SJCRH30 (cell line): ENCODE measurements at regions not wholly inside any gene's neighbourhood (a gene's known extent, or its start where the extent isn't known, plus 50 kb on each side); places are given as distances from the start of the nearest gene placed in this dataset.
"Not testable (repeated sequence)": the region's sequence is repeated elsewhere in the genome, so short reads cannot be mapped to it uniquely, and the experiment has no call there.

Experiments
- DNase-seq, 2 experiments: peaks; one replicate each; pipeline ENCODE4 v3.0.0-alpha.2; 2015 to 2020
- H3K27ac ChIP-seq: fragments of 250-450 bp; sonication (Bioruptor Pico); 2 replicates; pipeline ENCODE4 v1.5.1; 2020; ENCODE audit warnings: mild to moderate bottlenecking, moderate library complexity
- H3K27me3 ChIP-seq: fragments of 250-450 bp; sonication (Bioruptor Pico); 2 replicates; pipeline ENCODE4 v1.5.1; 2020; ENCODE audit warnings: mild to moderate bottlenecking, moderate library complexity
- H3K36me3 ChIP-seq: fragments of 250-450 bp; sonication (Bioruptor Pico); 2 replicates; pipeline ENCODE4 v1.5.1; 2020; ENCODE audit warnings: mild to moderate bottlenecking, moderate library complexity
- H3K4me1 ChIP-seq: fragments of 250-450 bp; sonication (Bioruptor Pico); 2 replicates; pipeline ENCODE4 v1.5.1; 2020; ENCODE audit warnings: mild to moderate bottlenecking, moderate library complexity
- H3K4me3 ChIP-seq: fragments of 250-450 bp; sonication (Bioruptor Pico); 2 replicates; pipeline ENCODE4 v1.5.1; 2020; ENCODE audit warnings: mild to moderate bottlenecking, moderate library complexity
- H3K9me3 ChIP-seq: fragments of 250-450 bp; sonication (Bioruptor Pico); replicated peaks from 2 replicates; pipeline ENCODE4 v1.5.1; 2020; ENCODE audit warnings: mild to moderate bottlenecking, moderate library complexity

- H3K4me3 ChIP-seq: no peak overlapping the region
- no peak overlapping the region for H3K27ac ChIP-seq
- no peaks in the 10 kb centered on the region for H3K36me3 ChIP-seq
- no peaks in the 10 kb centered on the region for H3K9me3 ChIP-seq
- no peaks in the 10 kb centered on the region for H3K4me1 ChIP-seq
- no peaks in the 10 kb centered on the region for H3K27me3 ChIP-seq
- DNase-seq: no peak
Observed at GRCh38 chr1:245023222-245023621, 131.6 kb upstream of the KIF26B start.

GRCh38 chr1:245019910-245020486 lies 134.8 kb upstream of the KIF26B start:
- no peak overlapping the region for H3K27ac ChIP-seq
- H3K4me3 ChIP-seq: no peak overlapping the region
- H3K36me3 ChIP-seq: no peaks in the 10 kb centered on the region
- H3K4me1 ChIP-seq: no peaks in the 10 kb centered on the region
- no peaks in the 10 kb centered on the region for H3K27me3 ChIP-seq
- no peak for DNase-seq
- H3K9me3 ChIP-seq: no peaks in the 10 kb centered on the region

- Histone ChIP-seq H3K4me1 (no peaks in the 10 kb centered on the region), H3K27ac (no peak overlapping the region), H3K36me3 (no peaks in the 10 kb centered on the region), H3K4me3 (no peak overlapping the region), H3K9me3 (no peaks in the 10 kb centered on the region), H3K27me3 (no peaks in the 10 kb centered on the region)
- no peak for DNase-seq
Observed at GRCh38 chr1:245016700-245017099, 138.1 kb upstream of the KIF26B start.

GRCh38 chr1:245015031-245015430 lies 139.8 kb upstream of the KIF26B start:
- no peak for DNase-seq
- H3K27me3 ChIP-seq: no peaks in the 10 kb centered on the region
- H3K4me1 ChIP-seq: no peaks in the 10 kb centered on the region
- no peaks in the 10 kb centered on the region for H3K36me3 ChIP-seq
- no peak overlapping the region for H3K27ac ChIP-seq
- no peak overlapping the region for H3K4me3 ChIP-seq
- no peaks in the 10 kb centered on the region for H3K9me3 ChIP-seq

- H3K9me3 ChIP-seq: no peaks in the 10 kb centered on the region
- H3K4me1 ChIP-seq: no peaks in the 10 kb centered on the region
- no peak for DNase-seq
- H3K4me3 ChIP-seq: no peak overlapping the region
- no peaks in the 10 kb centered on the region for H3K27me3 ChIP-seq
- no peak overlapping the region for H3K27ac ChIP-seq
- H3K36me3 ChIP-seq: no peaks in the 10 kb centered on the region
Observed at GRCh38 chr1:245014247-245015029, 140.3 kb upstream of the KIF26B start.

- Histone ChIP-seq H3K27me3 (no peaks in the 10 kb centered on the region), H3K4me3 (no peak overlapping the region), H3K27ac (no peak overlapping the region), H3K36me3 (no peaks in the 10 kb centered on the region), H3K4me1 (peaks cover 6% of the 10 kb centered on the region; the same call in 1 of the 2 replicates), H3K9me3 (no peaks in the 10 kb centered on the region)
- no peak for DNase-seq
Observed at GRCh38 chr1:245010018-245010614, 144.7 kb upstream of the KIF26B start.

GRCh38 chr1:245008761-245009160 lies 144.4 kb upstream of the HNRNPU start:
- Histone ChIP-seq H3K36me3 (no peaks in the 10 kb centered on the region), H3K4me3 (no peak overlapping the region), H3K27ac (peak overlapping the region; percentile 20; the same call in 1 of the 2 replicates), H3K27me3 (no peaks in the 10 kb centered on the region), H3K9me3 (no peaks in the 10 kb centered on the region), H3K4me1 (peaks cover 6% of the 10 kb centered on the region; the same call in 1 of the 2 replicates)
- peak; percentile 60 to 75 for DNase-seq

- peaks cover 6% of the 10 kb centered on the region; the same call in 1 of the 2 replicates for H3K4me1 ChIP-seq
- H3K4me3 ChIP-seq: no peak overlapping the region
- peak in 1 of 2 experiments; percentile 3 for DNase-seq
- H3K36me3 ChIP-seq: no peaks in the 10 kb centered on the region
- H3K9me3 ChIP-seq: no peaks in the 10 kb centered on the region
- no peak overlapping the region for H3K27ac ChIP-seq
- H3K27me3 ChIP-seq: no peaks in the 10 kb centered on the region
Observed at GRCh38 chr1:245007852-245008251, 143.5 kb upstream of the HNRNPU start.

GRCh38 chr1:245003246-245003645 lies 138.9 kb upstream of the HNRNPU start:
- Histone ChIP-seq H3K27ac (no peak overlapping the region), H3K4me3 (no peak overlapping the region), H3K9me3 (no peaks in the 10 kb centered on the region), H3K4me1 (peaks cover under 1% of the 10 kb centered on the region; the same call in 1 of the 2 replicates), H3K27me3 (no peaks in the 10 kb centered on the region), H3K36me3 (no peaks in the 10 kb centered on the region)
- DNase-seq: no peak

GRCh38 chr1:245001252-245001651 lies 136.9 kb upstream of the HNRNPU start:
- DNase-seq: no peak
- no peaks in the 10 kb centered on the region for H3K4me1 ChIP-seq
- no peak overlapping the region for H3K4me3 ChIP-seq

GRCh38 chr1:245000872-245001188 lies 136.5 kb upstream of the HNRNPU start:
- Histone ChIP-seq H3K4me3 (no peak overlapping the region), H3K4me1 (no peaks in the 10 kb centered on the region), H3K36me3 (no peaks in the 10 kb centered on the region), H3K27ac (no peak overlapping the region), H3K9me3 (no peaks in the 10 kb centered on the region), H3K27me3 (no peaks in the 10 kb centered on the region)
- no peak for DNase-seq

More at GRCh38 chr1:245001252-245001651, 136.9 kb upstream of the HNRNPU start:
- H3K27ac ChIP-seq: no peak overlapping the region
- no peaks in the 10 kb centered on the region for H3K36me3 ChIP-seq
- H3K27me3 ChIP-seq: no peaks in the 10 kb centered on the region
- no peaks in the 10 kb centered on the region for H3K9me3 ChIP-seq

- DNase-seq, H3K4me3 ChIP-seq, H3K27ac ChIP-seq, H3K36me3 ChIP-seq, H3K4me1 ChIP-seq, H3K27me3 ChIP-seq, H3K9me3 ChIP-seq: not testable (repeated sequence)
Observed at GRCh38 chr1:244999644-245000043, 135.3 kb upstream of the HNRNPU start.

GRCh38 chr1:244998717-244999346 lies 134.5 kb upstream of the HNRNPU start:
- no peak for DNase-seq
- Histone ChIP-seq H3K4me1 (no peaks in the 10 kb centered on the region), H3K36me3 (no peaks in the 10 kb centered on the region)

GRCh38 chr1:244995602-244996400 lies 131.5 kb upstream of the HNRNPU start:
- no peaks in the 10 kb centered on the region for H3K27me3 ChIP-seq
- H3K4me1 ChIP-seq: no peaks in the 10 kb centered on the region
- no peaks in the 10 kb centered on the region for H3K9me3 ChIP-seq
- no peak overlapping the region for H3K4me3 ChIP-seq
- H3K36me3 ChIP-seq: no peaks in the 10 kb centered on the region
- no peak for DNase-seq
- H3K27ac ChIP-seq: no peak overlapping the region

More at GRCh38 chr1:244998717-244999346, 134.5 kb upstream of the HNRNPU start:
- Histone ChIP-seq H3K4me3 (no peak overlapping the region), H3K27me3 (no peaks in the 10 kb centered on the region), H3K9me3 (no peaks in the 10 kb centered on the region), H3K27ac (no peak overlapping the region)
